Natural killer cell (primary cell): ENCODE measurements at regions not wholly inside any gene's neighbourhood (a gene's known extent, or its start where the extent isn't known, plus 50 kb on each side); places are given as distances from the start of the nearest gene placed in this dataset.

ENCODE experiments used
- ATAC-seq, 3 donors: fragments of 150-1000 bp in 2 of 3; fragments of 200-7000 bp in 1 of 3; cut with Tn5 transposase; 1 replicate in 1 of 3; 2 replicates in 2 of 3; pipeline ENCODE4 v1.10.0; 2021; ENCODE audit warnings: mild to moderate bottlenecking in 2 of 3, moderate library complexity in 2 of 3
- DNase-seq, 2 donors: peaks; one replicate each; pipeline versions ENCODE4 v3.0.0 to v3.0.0-alpha.2; 2013 to 2021; ENCODE audit warnings: mixed read lengths in 1 of 2
- H3K27ac ChIP-seq: one replicate; pipeline ENCODE4 v1.5.1; 2013; ENCODE audit warnings: mild to moderate bottlenecking, low read length
- H3K27me3 ChIP-seq: one replicate; pipeline ENCODE4 v1.6.1; 2013; ENCODE audit warnings: low read length; ENCODE audit not compliant: control insufficient read depth, insufficient read depth
- H3K36me3 ChIP-seq: one replicate; pipeline ENCODE4 v1.6.1; 2013; ENCODE audit warnings: low read length; ENCODE audit not compliant: control insufficient read depth, insufficient read depth
- H3K4me1 ChIP-seq: one replicate; pipeline ENCODE4 v1.6.1; 2013; ENCODE audit warnings: low read length; ENCODE audit not compliant: control insufficient read depth, insufficient read depth
- H3K4me3 ChIP-seq: one replicate; pipeline ENCODE4 v1.5.1; 2013; ENCODE audit warnings: low read length
- H3K9me3 ChIP-seq: one replicate; pipeline ENCODE4 v1.6.1; 2013; ENCODE audit warnings: low read length; ENCODE audit not compliant: control insufficient read depth, insufficient read depth
- H3K27ac Mint-ChIP-seq, 2 donors: one replicate each; pipeline ENCODE4 v1.8.0; 2022; ENCODE audit warnings: mild to moderate bottlenecking in 2 of 2, mixed read lengths in 2 of 2, moderate library complexity in 1 of 2
- H3K27me3 Mint-ChIP-seq, 2 donors: one replicate each; pipeline ENCODE4 v1.8.0; 2022; ENCODE audit warnings: low read depth in 2 of 2, mixed read lengths in 2 of 2
- H3K36me3 Mint-ChIP-seq: one replicate; pipeline ENCODE4 v1.8.0; 2022; ENCODE audit warnings: mixed read lengths
- H3K4me1 Mint-ChIP-seq, 2 donors: one replicate each; pipeline ENCODE4 v1.8.0; 2022; ENCODE audit warnings: mixed read lengths in 2 of 2
- H3K4me3 Mint-ChIP-seq: one replicate; pipeline ENCODE4 v1.8.0; 2022; ENCODE audit warnings: mild to moderate bottlenecking, moderate library complexity, mixed read lengths
- H3K9me3 Mint-ChIP-seq, 2 donors: one replicate each; pipeline ENCODE4 v1.8.0; 2022; ENCODE audit warnings: mixed read lengths in 2 of 2
- CTCF ChIP-seq: fragments of 200-600 bp; IDR thresholded peaks from one replicate; pipeline ENCODE4 v1.8.0; 2022; ENCODE audit warnings: antibody characterized with exemption
- WGBS: methylation state at CpG from one replicate; pipeline ENCODE4 v1.1.7; 2013; ENCODE audit warnings: missing lambda C conversion rate; ENCODE audit not compliant: insufficient coverage; 5-methylcytosine and 5-hydroxymethylcytosine counted together
- intact Hi-C: fragments of 100-400 bp; cut with micrococcal nuclease; formaldehyde crosslinking; loops from one replicate; pipeline ENCODE4 v1.14.2; 2022

- Mint-ChIP-seq H3K4me3 (no peak overlapping the region), H3K9me3 (no peaks in the 10 kb centered on the region), H3K27ac (no peak overlapping the region), H3K27me3 (peaks cover 34 to 66% of the 10 kb centered on the region in 2 donors), H3K36me3 (no peaks in the 10 kb centered on the region), H3K4me1 (no peaks in the 10 kb centered on the region)
- no peak for TF ChIP-seq CTCF
- H3K27ac ChIP-seq = no peak overlapping the region
- H3K36me3 ChIP-seq = no peaks in the 10 kb centered on the region
- H3K4me1 ChIP-seq = no peaks in the 10 kb centered on the region
- H3K27me3 ChIP-seq = no peaks in the 10 kb centered on the region
- H3K9me3 ChIP-seq = peaks cover 5% of the 10 kb centered on the region
- intact Hi-C loops = no loop called here
- DNase-seq (no peak), ATAC-seq (no peak)
- H3K4me3 ChIP-seq = no peak overlapping the region
Measured at GRCh38 chr3:170711786-170712185, 125.9 kb upstream of the SLC7A14 start.

GRCh38 chr3:170709046-170709445, 123.2 kb upstream of the SLC7A14 start:
- Mint-ChIP-seq H3K4me1 (no peaks in the 10 kb centered on the region), H3K27ac (no peak overlapping the region), H3K27me3 (peaks cover 23 to 42% of the 10 kb centered on the region in 2 donors), H3K9me3 (no peaks in the 10 kb centered on the region), H3K36me3 (no peaks in the 10 kb centered on the region), H3K4me3 (no peak overlapping the region)
- H3K9me3 ChIP-seq = peaks cover 5% of the 10 kb centered on the region
- no peak overlapping the region for H3K27ac ChIP-seq
- 80% methylated on average over 1 of the region's 1 CpG for WGBS
- intact Hi-C loops = no loop called here
- no peaks in the 10 kb centered on the region for H3K27me3 ChIP-seq
- H3K4me1 ChIP-seq = no peaks in the 10 kb centered on the region
- no peak for DNase-seq
- H3K4me3 ChIP-seq = no peak overlapping the region
- TF ChIP-seq CTCF = no peak
- no peak for ATAC-seq
- H3K36me3 ChIP-seq = no peaks in the 10 kb centered on the region

DNA sequence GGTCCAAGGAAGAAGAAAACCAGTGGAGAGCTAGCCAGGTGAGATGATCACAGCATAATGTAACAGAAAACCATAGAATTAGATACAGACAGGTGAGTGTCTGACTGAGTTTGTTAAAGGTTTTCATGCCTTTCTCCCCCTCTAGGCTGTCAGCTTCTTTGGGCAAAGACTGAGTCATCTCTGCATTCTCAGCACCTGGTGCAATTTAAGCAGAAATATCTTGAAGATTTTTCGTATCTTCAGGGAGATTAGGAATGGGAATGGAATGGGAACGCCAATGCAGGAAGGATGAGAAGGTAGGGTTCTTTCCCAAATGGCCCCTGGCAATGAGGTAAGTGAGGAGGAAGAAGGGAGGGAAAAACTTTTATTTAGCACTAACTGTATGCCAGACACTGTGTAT, 122.0 kb upstream of the SLC7A14 start:
- no peak overlapping the region for H3K4me3 ChIP-seq
- no peaks in the 10 kb centered on the region for H3K36me3 ChIP-seq
- no peaks in the 10 kb centered on the region for H3K4me1 ChIP-seq
- 76% methylated on average over 2 of the region's 2 CpGs for WGBS
- H3K27me3 Mint-ChIP-seq = peaks cover 21 to 37% of the 10 kb centered on the region in 2 donors
- no peaks in the 10 kb centered on the region for H3K9me3 Mint-ChIP-seq
- ATAC-seq = no peak
- TF ChIP-seq CTCF = no peak
- no peak overlapping the region for H3K4me3 Mint-ChIP-seq
- no peak for DNase-seq
- H3K36me3 Mint-ChIP-seq = no peaks in the 10 kb centered on the region
- no peaks in the 10 kb centered on the region for H3K27me3 ChIP-seq
- no peaks in the 10 kb centered on the region for H3K4me1 Mint-ChIP-seq
- intact Hi-C loops = no loop called here
- H3K27ac Mint-ChIP-seq = no peak overlapping the region
- peaks cover 5% of the 10 kb centered on the region for H3K9me3 ChIP-seq
- H3K27ac ChIP-seq = no peak overlapping the region

- no peaks in the 10 kb centered on the region for H3K36me3 ChIP-seq
- no peaks in the 10 kb centered on the region for H3K27me3 ChIP-seq
- intact Hi-C loops = no loop called here
- H3K36me3 Mint-ChIP-seq = no peaks in the 10 kb centered on the region
- no peak overlapping the region for H3K4me3 ChIP-seq
- H3K4me1 ChIP-seq = no peaks in the 10 kb centered on the region
- 73% methylated on average over 1 of the region's 5 CpGs for WGBS
- H3K9me3 Mint-ChIP-seq = no peaks in the 10 kb centered on the region
- no peak for ATAC-seq
- H3K4me3 Mint-ChIP-seq = no peak overlapping the region
- H3K9me3 ChIP-seq = peaks cover 5% of the 10 kb centered on the region
- no peak overlapping the region for H3K27ac ChIP-seq
- peaks cover 15 to 21% of the 10 kb centered on the region in 2 donors for H3K27me3 Mint-ChIP-seq
- H3K27ac Mint-ChIP-seq = no peak overlapping the region
- no peak for DNase-seq
- no peaks in the 10 kb centered on the region for H3K4me1 Mint-ChIP-seq
- no peak for TF ChIP-seq CTCF
Measured at GRCh38 chr3:170705131-170705530, 119.3 kb upstream of the SLC7A14 start.
